ENCODE measurements at regions not wholly inside any gene's neighbourhood (a gene's known extent, or its start where the extent isn't known, plus 50 kb on each side); places are given as distances from the start of the nearest gene placed in this dataset.

DNA sequence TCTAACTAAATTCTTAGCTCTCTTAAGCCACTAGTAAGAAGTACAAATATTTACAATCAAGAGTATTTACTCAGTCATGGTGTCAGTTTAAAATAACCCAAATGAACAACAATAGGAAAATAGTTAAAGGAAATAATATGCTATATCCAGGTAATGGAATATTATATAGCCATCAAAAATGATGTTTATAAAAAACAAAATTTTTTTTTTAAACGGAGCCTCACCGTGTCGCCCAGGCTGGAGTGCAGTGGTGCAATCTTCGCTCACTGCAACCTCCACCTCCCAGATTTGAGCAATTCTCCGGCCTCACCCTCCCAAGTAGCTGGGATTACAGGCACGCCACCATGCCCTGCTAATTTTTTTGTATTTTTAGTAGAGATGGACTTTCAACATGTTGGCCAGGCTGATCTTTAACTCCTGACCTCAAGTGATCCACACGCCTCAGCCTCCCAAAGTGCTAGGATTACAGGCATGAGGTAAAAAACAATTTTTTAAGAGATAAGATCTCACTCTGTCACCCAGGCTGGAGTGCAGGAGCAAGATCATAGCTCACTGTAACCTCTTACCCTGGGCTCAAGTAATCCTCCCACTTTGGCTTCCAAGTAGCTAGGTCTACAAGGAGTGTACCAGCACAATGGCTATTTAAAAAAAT, 132.5 kb downstream of the NOC3L start:
- TF ChIP-seq CTCF (IDR thresholded peaks at IDR 0.05) = no peak

GRCh38 chr10:94232711-94233383, 129.9 kb downstream of the NOC3L start:
- Histone ChIP-seq H3K27ac (no peak overlapping the region), H3K4me3 (no peak overlapping the region)
- TF ChIP-seq CTCF (IDR thresholded peaks at IDR 0.05) = no peak
- no peak for DNase-seq (ENCODE audit: low spot score)

More for the DNA sequence above, 132.5 kb downstream of the NOC3L start:
- H3K4me3 ChIP-seq = no peak overlapping the region
- H3K27ac ChIP-seq = no peak overlapping the region
- no peak for DNase-seq (ENCODE audit: low spot score)

- DNase-seq (ENCODE audit: low spot score) = no peak
- Histone ChIP-seq H3K4me3 (no peak overlapping the region), H3K27ac (no peak overlapping the region)
- TF ChIP-seq CTCF (IDR thresholded peaks at IDR 0.05) = no peak
Observed at GRCh38 chr10:94235461-94235860, 127.3 kb downstream of the NOC3L start.

- Histone ChIP-seq H3K27ac (no peak overlapping the region), H3K4me3 (no peak overlapping the region)
- no peak for DNase-seq (ENCODE audit: low spot score)
- no peak for TF ChIP-seq CTCF (IDR thresholded peaks at IDR 0.05)
Observed at GRCh38 chr10:94238006-94238617, 124.6 kb downstream of the NOC3L start.

GRCh38 chr10:94239696-94240095, 123.0 kb downstream of the NOC3L start:
- DNase-seq (ENCODE audit: low spot score) = no peak
- no peak for TF ChIP-seq CTCF (IDR thresholded peaks at IDR 0.05)
- H3K4me3 ChIP-seq = no peak overlapping the region
- no peak overlapping the region for H3K27ac ChIP-seq

GRCh38 chr10:94240491-94240890, 122.2 kb downstream of the NOC3L start:
- no peak overlapping the region for H3K4me3 ChIP-seq
- DNase-seq (ENCODE audit: low spot score) = no peak
- no peak for TF ChIP-seq CTCF (IDR thresholded peaks at IDR 0.05)
- no peak overlapping the region for H3K27ac ChIP-seq

DNA sequence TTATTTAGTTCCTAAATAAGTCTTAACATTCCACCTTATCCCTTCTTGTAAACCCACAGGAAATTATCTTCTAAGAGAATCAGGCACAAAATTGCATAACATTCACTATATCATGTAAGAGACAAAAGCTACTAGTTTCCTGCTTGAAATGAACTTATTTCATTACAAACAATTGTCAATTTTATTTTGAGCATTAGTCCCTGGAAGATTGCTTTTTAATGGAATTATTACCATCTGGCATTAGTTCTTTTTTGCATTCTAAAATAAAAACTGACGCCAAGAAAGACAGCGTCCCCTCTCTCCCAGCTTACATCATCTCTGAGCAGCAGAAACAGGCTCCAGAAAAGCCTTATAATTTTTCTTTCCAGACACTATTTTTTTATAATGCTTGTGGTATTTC, 121.8 kb downstream of the NOC3L start:
- Histone ChIP-seq H3K4me3 (no peak overlapping the region), H3K27ac (no peak overlapping the region)
- no peak for DNase-seq (ENCODE audit: low spot score)
- no peak for TF ChIP-seq CTCF (IDR thresholded peaks at IDR 0.05)

Data from coronary artery (tissue), 2 donors.